ENCODE measurements at regions not wholly inside any gene's neighbourhood (a gene's known extent, or its start where the extent isn't known, plus 50 kb on each side); places are given as distances from the start of the nearest gene placed in this dataset.

DNA sequence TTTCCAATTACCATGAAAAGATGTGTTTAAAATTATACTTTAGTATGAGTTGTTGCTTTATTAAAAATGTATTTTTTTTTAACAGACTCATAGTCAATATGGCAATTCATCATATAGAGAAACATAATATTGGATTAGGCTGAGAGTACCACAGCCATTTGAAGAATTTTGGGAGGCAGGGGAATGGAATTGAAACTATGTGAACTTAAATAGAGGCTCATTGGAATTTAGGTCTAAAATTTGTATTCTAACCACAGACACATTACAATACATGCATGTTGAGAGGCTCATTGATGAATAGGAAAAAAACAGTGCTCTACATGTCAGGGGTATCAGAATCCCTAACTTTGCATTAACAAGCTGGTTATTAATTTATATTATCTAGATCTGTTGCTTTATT is 269.6 kb downstream of the DKK2 start:
- TF ChIP-seq, protein P1, sequence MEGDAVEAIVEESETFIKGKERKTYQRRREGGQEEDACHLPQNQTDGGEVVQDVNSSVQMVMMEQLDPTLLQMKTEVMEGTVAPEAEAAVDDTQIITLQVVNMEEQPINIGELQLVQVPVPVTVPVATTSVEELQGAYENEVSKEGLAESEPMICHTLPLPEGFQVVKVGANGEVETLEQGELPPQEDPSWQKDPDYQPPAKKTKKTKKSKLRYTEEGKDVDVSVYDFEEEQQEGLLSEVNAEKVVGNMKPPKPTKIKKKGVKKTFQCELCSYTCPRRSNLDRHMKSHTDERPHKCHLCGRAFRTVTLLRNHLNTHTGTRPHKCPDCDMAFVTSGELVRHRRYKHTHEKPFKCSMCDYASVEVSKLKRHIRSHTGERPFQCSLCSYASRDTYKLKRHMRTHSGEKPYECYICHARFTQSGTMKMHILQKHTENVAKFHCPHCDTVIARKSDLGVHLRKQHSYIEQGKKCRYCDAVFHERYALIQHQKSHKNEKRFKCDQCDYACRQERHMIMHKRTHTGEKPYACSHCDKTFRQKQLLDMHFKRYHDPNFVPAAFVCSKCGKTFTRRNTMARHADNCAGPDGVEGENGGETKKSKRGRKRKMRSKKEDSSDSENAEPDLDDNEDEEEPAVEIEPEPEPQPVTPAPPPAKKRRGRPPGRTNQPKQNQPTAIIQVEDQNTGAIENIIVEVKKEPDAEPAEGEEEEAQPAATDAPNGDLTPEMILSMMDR (conservative IDR thresholded peaks at IDR 0.05; ENCODE audit: low read depth, low read length) = no peak
- no peak for TF ChIP-seq EZH2 (IDR thresholded peaks at IDR 0.05; ENCODE audit: borderline replicate concordance, low read depth, low read length, poor library complexity, severe bottlenecking)
